ENCODE measurements at regions not wholly inside any gene's neighbourhood (a gene's known extent, or its start where the extent isn't known, plus 50 kb on each side); places are given as distances from the start of the nearest gene placed in this dataset.

DNA sequence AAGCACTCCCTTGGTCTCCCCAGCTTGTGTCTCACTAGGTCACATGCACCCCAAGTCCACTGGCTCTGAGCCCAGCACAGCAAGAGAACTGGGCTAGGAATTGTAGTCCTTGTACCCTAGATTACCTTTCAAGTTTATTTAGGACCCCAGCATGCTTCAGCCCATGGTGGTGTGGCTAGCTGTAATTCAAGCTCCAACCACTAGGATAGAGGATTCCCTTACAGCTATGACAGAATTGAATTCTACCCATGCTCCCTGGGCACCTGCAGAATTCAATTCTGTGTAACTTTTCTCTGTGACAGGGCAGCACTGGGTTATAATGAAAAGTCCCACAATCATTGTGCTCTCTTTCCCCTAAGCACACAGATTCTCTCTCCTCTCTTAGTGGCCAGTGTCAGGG, 253.8 kb upstream of the DMD start:
- H3K36me3 ChIP-seq (ENCODE audit: control insufficient read depth, insufficient read depth, low read length): no peaks in the 10 kb centered on the region
- no peak for DNase-seq
- H3K4me3 ChIP-seq (ENCODE audit: low read length): no peak overlapping the region
- H3K4me1 ChIP-seq (ENCODE audit: control insufficient read depth, insufficient read depth, low read length): no peaks in the 10 kb centered on the region
- no peaks in the 10 kb centered on the region for H3K9me3 ChIP-seq (ENCODE audit: control insufficient read depth, low read depth, low read length)
- no peak overlapping the region for H3K27ac ChIP-seq (ENCODE audit: low read length)
- H3K27me3 ChIP-seq (ENCODE audit: control insufficient read depth, insufficient read depth, low read length): no peaks in the 10 kb centered on the region

DNA sequence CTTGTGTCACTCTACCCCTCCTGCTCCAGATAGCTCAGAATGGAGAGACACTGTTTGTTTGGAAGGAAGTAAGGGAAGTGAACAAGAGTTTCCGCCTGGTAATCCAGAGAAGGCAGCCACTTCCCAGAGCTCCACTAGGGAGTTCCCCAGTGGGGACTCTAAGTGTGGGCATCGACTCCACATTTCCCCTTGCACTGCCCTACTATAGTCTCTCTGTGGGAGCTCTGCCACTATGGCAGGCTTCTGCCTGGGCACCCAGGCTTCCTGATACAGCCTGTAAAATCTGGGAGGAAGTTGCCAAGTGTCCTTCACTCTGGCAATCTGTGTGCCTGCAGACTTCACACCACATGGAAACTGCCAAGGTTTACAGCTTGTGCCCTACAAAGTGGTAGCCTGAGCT, 245.8 kb upstream of the DMD start:
- H3K4me1 ChIP-seq (ENCODE audit: control insufficient read depth, insufficient read depth, low read length): no peaks in the 10 kb centered on the region
- no peaks in the 10 kb centered on the region for H3K36me3 ChIP-seq (ENCODE audit: control insufficient read depth, insufficient read depth, low read length)
- H3K9me3 ChIP-seq (ENCODE audit: control insufficient read depth, low read depth, low read length): no peaks in the 10 kb centered on the region
- WGBS (ENCODE audit: insufficient coverage, low lambda C conversion rate): no CpG with 5 or more reads among the region's 2 CpGs
- H3K4me3 ChIP-seq (ENCODE audit: low read length): no peak overlapping the region
- no peaks in the 10 kb centered on the region for H3K27me3 ChIP-seq (ENCODE audit: control insufficient read depth, insufficient read depth, low read length)
- no peak for DNase-seq
- no peak overlapping the region for H3K27ac ChIP-seq (ENCODE audit: low read length)

DNA sequence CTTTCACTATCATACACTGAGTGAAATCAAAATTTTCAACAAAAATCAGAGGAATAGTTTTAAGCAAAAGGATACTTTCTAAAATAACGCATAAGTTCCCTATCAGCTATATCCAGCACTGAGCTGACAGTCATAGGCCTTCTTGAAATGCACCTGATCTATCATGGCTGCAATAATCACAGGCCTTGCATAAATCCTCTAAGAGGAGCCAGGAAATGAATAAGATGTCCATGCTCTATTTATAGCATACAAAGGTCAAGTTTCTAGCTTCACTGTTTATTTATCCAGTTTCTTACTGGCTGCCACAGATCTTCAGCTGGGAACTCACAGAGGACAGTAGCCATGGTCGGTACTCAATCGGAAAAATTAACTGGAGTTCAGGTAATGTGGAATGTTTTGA, 235.9 kb upstream of the DMD start:
- WGBS (ENCODE audit: insufficient coverage, low lambda C conversion rate): no CpG with 5 or more reads among the region's 3 CpGs
- no peak overlapping the region for H3K27ac ChIP-seq (ENCODE audit: low read length)
- H3K27me3 ChIP-seq (ENCODE audit: control insufficient read depth, insufficient read depth, low read length): no peaks in the 10 kb centered on the region

DNA sequence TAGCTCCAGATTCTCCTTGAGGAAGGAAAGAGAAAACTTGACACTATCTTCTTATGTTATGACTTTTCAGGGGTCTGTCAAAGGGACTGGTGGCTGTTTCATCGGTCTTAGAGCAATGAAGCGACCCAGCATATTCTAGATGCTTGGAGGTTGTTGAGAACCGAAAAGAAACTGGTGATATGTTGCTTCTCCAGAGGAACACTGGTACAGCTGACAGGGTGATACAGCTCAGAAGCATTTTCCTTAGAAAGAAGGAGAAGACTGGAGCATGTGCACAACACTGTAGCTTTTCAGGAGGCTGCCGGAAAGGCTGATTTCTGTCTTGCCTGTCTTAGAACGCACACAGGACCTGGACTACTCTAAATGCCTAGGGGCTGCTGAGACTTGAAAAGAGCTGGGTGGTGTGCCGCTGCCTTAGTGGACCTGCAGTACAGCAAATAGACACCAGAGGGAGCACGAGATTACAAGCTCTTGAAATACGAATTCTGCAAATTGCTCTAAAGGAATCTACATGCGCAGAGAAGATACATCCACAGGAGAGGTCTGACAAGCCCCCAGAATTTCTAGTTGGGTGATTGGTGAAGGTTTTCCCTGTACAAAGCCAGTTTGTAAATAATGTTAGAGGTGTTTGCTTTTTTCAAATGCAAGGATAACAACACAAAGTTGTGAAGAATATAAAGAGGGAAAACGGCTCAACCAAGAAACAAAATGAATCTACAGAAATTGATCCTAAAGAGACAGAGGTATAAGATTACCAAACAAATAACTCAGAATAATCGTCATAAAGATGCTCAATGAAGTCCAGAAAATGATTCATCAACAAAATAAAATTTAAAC, 223.1 kb upstream of the DMD start:
- DNase-seq: peak; percentile 10 to 28
- Histone ChIP-seq H3K27ac (ENCODE audit: low read length) (no peak overlapping the region), H3K9me3 (ENCODE audit: control insufficient read depth, low read depth, low read length) (no peaks in the 10 kb centered on the region), H3K4me3 (ENCODE audit: low read length) (no peak overlapping the region), H3K4me1 (ENCODE audit: control insufficient read depth, insufficient read depth, low read length) (no peaks in the 10 kb centered on the region), H3K27me3 (ENCODE audit: control insufficient read depth, insufficient read depth, low read length) (no peaks in the 10 kb centered on the region), H3K36me3 (ENCODE audit: control insufficient read depth, insufficient read depth, low read length) (no peaks in the 10 kb centered on the region)
- 20% methylated on average over 1 of the region's 11 CpGs for WGBS (ENCODE audit: insufficient coverage, low lambda C conversion rate)

More for the DNA sequence above, 235.9 kb upstream of the DMD start:
- H3K9me3 ChIP-seq (ENCODE audit: control insufficient read depth, low read depth, low read length): no peaks in the 10 kb centered on the region
- H3K36me3 ChIP-seq (ENCODE audit: control insufficient read depth, insufficient read depth, low read length): no peaks in the 10 kb centered on the region
- H3K4me1 ChIP-seq (ENCODE audit: control insufficient read depth, insufficient read depth, low read length): no peaks in the 10 kb centered on the region
- no peak overlapping the region for H3K4me3 ChIP-seq (ENCODE audit: low read length)
- no peak for DNase-seq

DNA sequence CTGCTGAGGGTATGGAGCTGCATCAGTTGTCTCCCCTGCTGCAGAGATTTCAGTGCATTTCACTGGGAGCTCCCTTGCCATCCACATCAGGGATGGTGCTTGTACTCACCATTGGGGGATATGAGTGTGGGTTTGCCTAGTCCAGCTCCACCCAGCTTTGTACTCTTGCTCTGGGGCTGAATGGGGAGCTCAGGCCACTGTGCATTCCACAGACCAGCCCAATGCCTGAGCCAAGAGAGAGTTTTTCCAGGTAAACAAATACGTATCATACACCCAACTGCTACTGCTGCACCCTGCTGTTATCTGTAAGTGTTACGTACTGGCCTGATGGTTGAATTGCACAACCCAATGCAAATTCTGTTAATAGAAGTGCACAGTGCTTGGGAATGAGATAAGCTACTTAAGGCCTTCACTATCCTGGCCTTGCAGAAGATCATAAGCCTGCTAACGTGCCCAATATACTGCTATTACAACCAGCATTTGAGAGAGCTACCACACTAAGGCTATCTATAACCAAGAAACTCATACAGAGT, 205.0 kb upstream of the DMD start:
- no peaks in the 10 kb centered on the region for H3K36me3 ChIP-seq (ENCODE audit: control insufficient read depth, insufficient read depth, low read length)
- H3K4me3 ChIP-seq (ENCODE audit: low read length): no peak overlapping the region
- H3K27me3 ChIP-seq (ENCODE audit: control insufficient read depth, insufficient read depth, low read length): no peaks in the 10 kb centered on the region
- DNase-seq: no peak
- H3K27ac ChIP-seq (ENCODE audit: low read length): no peak overlapping the region
- H3K9me3 ChIP-seq (ENCODE audit: control insufficient read depth, low read depth, low read length): no peaks in the 10 kb centered on the region
- WGBS (ENCODE audit: insufficient coverage, low lambda C conversion rate): no CpG with 5 or more reads among the region's 3 CpGs
- no peaks in the 10 kb centered on the region for H3K4me1 ChIP-seq (ENCODE audit: control insufficient read depth, insufficient read depth, low read length)

DNA sequence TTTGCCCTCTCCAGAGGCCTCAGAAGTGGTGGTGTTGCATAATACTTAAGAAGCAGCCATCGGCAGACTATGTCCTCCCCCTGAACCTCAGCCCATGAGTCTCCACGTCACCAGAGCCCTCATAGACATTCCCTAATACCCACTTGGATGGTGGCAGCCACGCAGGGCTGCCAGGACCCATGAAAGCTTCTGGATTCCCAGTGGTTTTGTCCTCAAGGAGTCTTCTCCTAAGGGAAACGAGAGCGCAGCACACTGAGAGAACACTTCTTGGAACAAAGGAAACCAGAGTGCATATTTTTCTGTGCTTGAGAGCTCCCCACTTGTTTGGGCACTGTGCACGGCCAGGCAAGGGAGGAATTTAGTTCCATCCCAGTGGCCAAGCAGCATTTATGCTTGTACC, 204.1 kb upstream of the DMD start:
- Histone ChIP-seq H3K27ac (ENCODE audit: low read length) (no peak overlapping the region), H3K9me3 (ENCODE audit: control insufficient read depth, low read depth, low read length) (no peaks in the 10 kb centered on the region), H3K27me3 (ENCODE audit: control insufficient read depth, insufficient read depth, low read length) (no peaks in the 10 kb centered on the region), H3K36me3 (ENCODE audit: control insufficient read depth, insufficient read depth, low read length) (no peaks in the 10 kb centered on the region), H3K4me1 (ENCODE audit: control insufficient read depth, insufficient read depth, low read length) (no peaks in the 10 kb centered on the region), H3K4me3 (ENCODE audit: low read length) (no peak overlapping the region)
- DNase-seq: no peak
- WGBS (ENCODE audit: insufficient coverage, low lambda C conversion rate): no CpG with 5 or more reads among the region's 6 CpGs

DNA sequence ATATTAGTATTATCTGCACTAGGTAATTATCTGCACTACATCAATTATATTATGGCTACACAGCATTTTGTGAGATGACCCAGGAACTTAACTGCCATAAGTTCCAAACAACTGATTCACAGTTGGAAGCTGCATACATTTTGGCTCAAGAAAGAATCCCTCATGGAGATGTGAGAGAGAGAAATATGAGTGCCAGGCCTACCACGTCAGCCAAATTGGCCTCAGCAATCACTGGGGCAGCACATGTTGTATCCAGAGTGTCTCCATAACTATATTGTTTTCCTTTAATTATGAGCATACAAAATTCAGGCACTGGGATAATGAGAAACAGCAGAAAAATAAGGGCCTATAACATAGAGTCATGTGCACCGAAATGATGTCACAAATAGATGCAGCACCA, 174.2 kb upstream of the DMD start:
- DNase-seq: no peak
- no peaks in the 10 kb centered on the region for H3K36me3 ChIP-seq (ENCODE audit: control insufficient read depth, insufficient read depth, low read length)
- WGBS (ENCODE audit: insufficient coverage, low lambda C conversion rate): no CpG with 5 or more reads among the region's 2 CpGs
- H3K4me3 ChIP-seq (ENCODE audit: low read length): no peak overlapping the region
- H3K27ac ChIP-seq (ENCODE audit: low read length): no peak overlapping the region
- H3K4me1 ChIP-seq (ENCODE audit: control insufficient read depth, insufficient read depth, low read length): no peaks in the 10 kb centered on the region
- H3K27me3 ChIP-seq (ENCODE audit: control insufficient read depth, insufficient read depth, low read length): no peaks in the 10 kb centered on the region
- no peaks in the 10 kb centered on the region for H3K9me3 ChIP-seq (ENCODE audit: control insufficient read depth, low read depth, low read length)

DNA sequence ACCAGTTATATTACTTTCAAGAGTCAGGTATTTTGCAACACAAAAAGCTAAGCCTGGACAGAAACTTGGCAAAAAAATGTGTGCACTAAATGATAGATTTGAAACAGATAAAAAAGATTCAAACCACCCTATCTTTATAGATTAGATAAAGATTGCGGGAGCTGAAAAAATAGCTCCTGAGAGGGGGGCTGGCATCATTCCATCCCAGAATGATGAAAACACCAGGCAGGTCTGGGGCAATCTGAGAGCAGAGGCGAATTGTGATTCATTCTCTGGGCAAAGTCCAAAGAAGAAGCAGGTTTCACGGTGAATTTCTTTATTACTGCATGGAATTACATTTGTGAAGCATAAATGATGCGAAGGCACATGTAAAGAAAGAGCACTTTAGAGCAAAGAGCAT, 168.5 kb upstream of the DMD start:
- DNase-seq: peak; percentile 7 to 10
- peaks cover 2% of the 10 kb centered on the region for H3K4me1 ChIP-seq (ENCODE audit: control insufficient read depth, insufficient read depth, low read length)
- no peak overlapping the region for H3K27ac ChIP-seq (ENCODE audit: low read length)
- no peaks in the 10 kb centered on the region for H3K9me3 ChIP-seq (ENCODE audit: control insufficient read depth, low read depth, low read length)
- no peak overlapping the region for H3K4me3 ChIP-seq (ENCODE audit: low read length)
- H3K27me3 ChIP-seq (ENCODE audit: control insufficient read depth, insufficient read depth, low read length): no peaks in the 10 kb centered on the region
- no CpG with 5 or more reads among the region's 4 CpGs for WGBS (ENCODE audit: insufficient coverage, low lambda C conversion rate)
- H3K36me3 ChIP-seq (ENCODE audit: control insufficient read depth, insufficient read depth, low read length): no peaks in the 10 kb centered on the region

DNA sequence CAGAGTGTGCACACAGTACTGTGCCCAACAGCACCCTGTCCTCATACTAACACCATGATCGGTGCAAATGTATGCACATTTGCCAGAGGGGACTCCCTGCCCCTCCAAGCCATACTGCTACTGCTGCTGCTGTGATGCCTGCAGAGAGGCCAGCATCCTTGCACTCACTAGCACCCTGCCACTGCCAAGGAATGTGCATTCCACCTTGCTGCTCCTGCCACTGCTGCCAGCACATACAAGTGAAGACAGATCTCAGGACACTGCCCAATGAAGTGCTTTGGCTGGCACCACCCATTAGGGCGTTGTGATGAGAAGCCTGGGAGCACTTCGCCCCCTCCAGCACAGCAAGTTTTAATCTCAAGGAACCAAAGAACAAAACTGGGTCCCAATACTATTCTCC, 146.3 kb upstream of the DMD start:
- DNase-seq: no peak
- no peaks in the 10 kb centered on the region for H3K9me3 ChIP-seq (ENCODE audit: control insufficient read depth, low read depth, low read length)
- no peaks in the 10 kb centered on the region for H3K27me3 ChIP-seq (ENCODE audit: control insufficient read depth, insufficient read depth, low read length)
- H3K27ac ChIP-seq (ENCODE audit: low read length): no peak overlapping the region
- H3K4me1 ChIP-seq (ENCODE audit: control insufficient read depth, insufficient read depth, low read length): no peaks in the 10 kb centered on the region
- no peaks in the 10 kb centered on the region for H3K36me3 ChIP-seq (ENCODE audit: control insufficient read depth, insufficient read depth, low read length)
- WGBS (ENCODE audit: insufficient coverage, low lambda C conversion rate): no CpG with 5 or more reads among the region's 3 CpGs
- H3K4me3 ChIP-seq (ENCODE audit: low read length): no peak overlapping the region

DNA sequence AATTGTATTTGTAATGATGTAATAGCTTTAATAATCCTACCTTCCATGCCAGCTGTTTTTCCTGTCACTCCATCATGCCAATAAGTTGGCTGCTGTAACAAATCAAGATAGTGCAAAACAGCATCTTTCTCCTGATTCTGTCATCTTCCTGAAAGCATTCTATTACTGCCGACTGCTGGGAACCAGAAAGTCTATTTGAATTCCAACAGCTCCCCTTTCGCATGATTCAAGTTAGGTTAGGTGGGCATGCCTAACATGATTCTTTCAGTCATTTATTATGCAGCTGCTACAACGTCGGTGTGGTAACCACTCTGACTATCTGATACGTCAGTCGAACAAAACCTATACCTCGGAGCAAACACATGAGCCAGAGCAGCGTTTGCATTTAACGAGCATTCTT, 127.9 kb upstream of the DMD start:
- DNase-seq: peak; percentile 2 to 3

DNA sequence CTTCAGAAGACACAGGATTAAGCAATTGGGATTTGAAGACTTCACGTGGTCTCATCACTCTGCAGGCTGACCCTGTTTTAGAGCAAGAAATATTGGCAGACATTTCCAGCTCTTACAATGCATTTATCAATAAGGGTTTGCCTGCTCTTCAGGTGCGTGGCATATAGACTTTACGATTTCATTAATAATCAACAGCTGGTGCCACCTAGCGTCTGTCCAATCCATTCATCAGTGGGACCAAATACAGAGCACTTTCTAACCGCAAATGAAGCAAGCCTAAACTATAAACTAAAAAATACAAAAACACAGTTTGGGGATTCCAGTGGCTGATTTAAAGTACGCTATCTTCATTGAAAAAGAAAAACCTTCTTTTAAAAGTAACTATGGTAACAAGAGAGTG, 125.4 kb upstream of the DMD start:
- WGBS (ENCODE audit: insufficient coverage, low lambda C conversion rate): 0% methylated on average over 1 of the region's 6 CpGs
- Histone ChIP-seq H3K4me3 (ENCODE audit: low read length) (no peak overlapping the region), H3K27ac (ENCODE audit: low read length) (no peak overlapping the region), H3K4me1 (ENCODE audit: control insufficient read depth, insufficient read depth, low read length) (no peaks in the 10 kb centered on the region), H3K9me3 (ENCODE audit: control insufficient read depth, low read depth, low read length) (no peaks in the 10 kb centered on the region), H3K36me3 (ENCODE audit: control insufficient read depth, insufficient read depth, low read length) (no peaks in the 10 kb centered on the region), H3K27me3 (ENCODE audit: control insufficient read depth, insufficient read depth, low read length) (no peaks in the 10 kb centered on the region)
- DNase-seq: peak in 1 of 2 donors; percentile 1

More for the DNA sequence above, 127.9 kb upstream of the DMD start:
- H3K4me1 ChIP-seq (ENCODE audit: control insufficient read depth, insufficient read depth, low read length): no peaks in the 10 kb centered on the region
- H3K27ac ChIP-seq (ENCODE audit: low read length): no peak overlapping the region
- H3K4me3 ChIP-seq (ENCODE audit: low read length): no peak overlapping the region
- no peaks in the 10 kb centered on the region for H3K27me3 ChIP-seq (ENCODE audit: control insufficient read depth, insufficient read depth, low read length)
- no peaks in the 10 kb centered on the region for H3K36me3 ChIP-seq (ENCODE audit: control insufficient read depth, insufficient read depth, low read length)
- H3K9me3 ChIP-seq (ENCODE audit: control insufficient read depth, low read depth, low read length): no peaks in the 10 kb centered on the region
- no CpG with 5 or more reads among the region's 9 CpGs for WGBS (ENCODE audit: insufficient coverage, low lambda C conversion rate)

All from large intestine (tissue), 3 donors.